Loucy (cell line): ENCODE measurements at regions not wholly inside any gene's neighbourhood (a gene's known extent, or its start where the extent isn't known, plus 50 kb on each side); places are given as distances from the start of the nearest gene placed in this dataset.

ENCODE experiments used
- CTCF ChIP-seq: fragments of 200-600 bp; sonication (generic); conservative IDR thresholded peaks from 2 replicates; pipeline ENCODE4 v1.5.1; 2014; ENCODE audit warnings: mild to moderate bottlenecking, antibody characterized with exemption, low read length
- EZH2phosphoT487 ChIP-seq: fragments of 200-600 bp; IDR thresholded peaks from 2 replicates; pipeline ENCODE4 v1.6.1; 2018; ENCODE audit warnings: antibody characterized with exemption, mild to moderate bottlenecking, moderate library complexity, borderline replicate concordance

DNA sequence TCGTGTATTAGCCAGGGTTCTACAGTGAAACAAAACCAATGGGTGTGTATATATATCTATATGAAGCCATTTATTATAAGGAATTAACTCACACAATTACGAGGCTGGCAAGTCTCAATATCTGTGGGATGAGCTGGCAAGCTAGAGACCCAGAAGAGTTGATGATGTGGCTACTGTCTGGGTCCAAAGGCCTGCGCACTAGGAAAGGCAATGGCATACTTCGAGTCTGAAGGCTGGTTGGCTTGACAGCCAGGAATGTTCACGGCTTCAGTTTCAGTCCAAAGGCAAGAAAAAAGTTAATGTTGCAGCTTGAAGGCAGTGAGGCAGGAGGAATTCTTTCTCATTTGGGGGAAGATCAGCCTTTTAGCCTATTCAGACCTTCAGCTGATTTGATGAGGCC lies 893.3 kb upstream of the LRFN5 start:
- no peak for TF ChIP-seq CTCF
- no peak for TF ChIP-seq EZH2phosphoT487
